GM06990 (cell line): ENCODE measurements at regions not wholly inside any gene's neighbourhood (a gene's known extent, or its start where the extent isn't known, plus 50 kb on each side); places are given as distances from the start of the nearest gene placed in this dataset.

Experiments used
- DNase-seq: peaks from one replicate; pipeline ENCODE4 v3.0.0-alpha.2; 2011; ENCODE audit not compliant: insufficient read length; ENCODE audit errors: extremely low read depth
- H3K27me3 ChIP-seq: replicated peaks from 2 replicates; pipeline ENCODE4 v1.6.0; 2011; ENCODE audit warnings: low read length; ENCODE audit not compliant: control insufficient read depth, insufficient read depth
- H3K36me3 ChIP-seq: 2 replicates; pipeline ENCODE4 v1.5.1; 2011; ENCODE audit warnings: low read length; ENCODE audit not compliant: control insufficient read depth, insufficient read depth
- H3K4me3 ChIP-seq: replicated peaks from 2 replicates; pipeline ENCODE4 v1.5.1; 2011; ENCODE audit warnings: low read depth, mild to moderate bottlenecking, control low read depth, low read length
- CTCF ChIP-seq: IDR thresholded peaks from 2 replicates; pipeline ENCODE4 v1.5.1; 2011; ENCODE audit warnings: low read length, control low read depth, mild to moderate bottlenecking, inconsistent platforms; ENCODE audit not compliant: insufficient read depth, poor library complexity, severe bottlenecking

- Histone ChIP-seq H3K27me3 (no peaks in the 10 kb centered on the region), H3K36me3 (no peaks in the 10 kb centered on the region), H3K4me3 (no peak overlapping the region)
- no peak for DNase-seq
- no peak for TF ChIP-seq CTCF
Measured at GRCh38 chr10:33390046-33390445, 55.6 kb upstream of the NRP1 start.

- no peak for DNase-seq
- H3K36me3 ChIP-seq, result no peaks in the 10 kb centered on the region
Measured at GRCh38 chr10:33388785-33389184, 54.3 kb upstream of the NRP1 start.

GRCh38 chr10:33388382-33388781, 53.9 kb upstream of the NRP1 start:
- no peaks in the 10 kb centered on the region for H3K27me3 ChIP-seq
- no peak for DNase-seq
- no peaks in the 10 kb centered on the region for H3K36me3 ChIP-seq
- no peak for TF ChIP-seq CTCF
- H3K4me3 ChIP-seq, result no peak overlapping the region

More at GRCh38 chr10:33388785-33389184, 54.3 kb upstream of the NRP1 start:
- Histone ChIP-seq H3K4me3 (no peak overlapping the region), H3K27me3 (no peaks in the 10 kb centered on the region)
- no peak for TF ChIP-seq CTCF

- TF ChIP-seq CTCF, result no peak
- Histone ChIP-seq H3K4me3 (no peak overlapping the region), H3K27me3 (no peaks in the 10 kb centered on the region), H3K36me3 (no peaks in the 10 kb centered on the region)
- no peak for DNase-seq
Measured at GRCh38 chr10:33387720-33388119, 53.3 kb upstream of the NRP1 start.

GRCh38 chr10:33386926-33387325, 52.5 kb upstream of the NRP1 start:
- Histone ChIP-seq H3K4me3 (no peak overlapping the region), H3K36me3 (no peaks in the 10 kb centered on the region), H3K27me3 (no peaks in the 10 kb centered on the region)
- DNase-seq, result no peak
- no peak for TF ChIP-seq CTCF

- no peak for DNase-seq
- no peak overlapping the region for H3K4me3 ChIP-seq
- TF ChIP-seq CTCF, result no peak
Measured at GRCh38 chr10:33385686-33386085, 51.2 kb upstream of the NRP1 start.

More at GRCh38 chr10:33385686-33386085, 51.2 kb upstream of the NRP1 start:
- H3K36me3 ChIP-seq, result no peaks in the 10 kb centered on the region
- H3K27me3 ChIP-seq, result no peaks in the 10 kb centered on the region
